GM12875 (cell line): ENCODE measurements at regions not wholly inside any gene's neighbourhood (a gene's known extent, or its start where the extent isn't known, plus 50 kb on each side); places are given as distances from the start of the nearest gene placed in this dataset.

ENCODE experiments used
- H3K4me3 ChIP-seq: one replicate; pipeline ENCODE4 v1.5.1; 2011; ENCODE audit warnings: low read depth, low read length, control low read depth
- CTCF ChIP-seq: IDR thresholded peaks from 2 replicates; pipeline ENCODE4 v1.5.1; 2011; ENCODE audit warnings: low read depth, mild to moderate bottlenecking, control low read depth, inconsistent platforms, low read length, moderate library complexity, borderline replicate concordance; ENCODE audit not compliant: insufficient read depth

GRCh38 chr16:48105976-48106375 lies 49.8 kb downstream of the ABCC12 start:
- TF ChIP-seq CTCF, result no peak
- no peak overlapping the region for H3K4me3 ChIP-seq

GRCh38 chr16:48105456-48105855 lies 50.3 kb downstream of the ABCC12 start:
- no peak overlapping the region for H3K4me3 ChIP-seq
- TF ChIP-seq CTCF, result no peak

GRCh38 chr16:48103591-48103990 lies 52.2 kb downstream of the ABCC12 start:
- H3K4me3 ChIP-seq, result no peak overlapping the region
- no peak for TF ChIP-seq CTCF

GRCh38 chr16:48102083-48103008 lies 53.4 kb downstream of the ABCC12 start:
- no peak overlapping the region for H3K4me3 ChIP-seq

GRCh38 chr16:48101069-48101674 lies 54.6 kb downstream of the ABCC12 start:
- TF ChIP-seq CTCF, result no peak

More at GRCh38 chr16:48102083-48103008, 53.4 kb downstream of the ABCC12 start:
- no peak for TF ChIP-seq CTCF

GRCh38 chr16:48099455-48099854 lies 56.3 kb downstream of the ABCC12 start:
- TF ChIP-seq CTCF, result no peak
- no peak overlapping the region for H3K4me3 ChIP-seq

More at GRCh38 chr16:48101069-48101674, 54.6 kb downstream of the ABCC12 start:
- no peak overlapping the region for H3K4me3 ChIP-seq
